Loucy (cell line): ENCODE measurements at regions not wholly inside any gene's neighbourhood (a gene's known extent, or its start where the extent isn't known, plus 50 kb on each side); places are given as distances from the start of the nearest gene placed in this dataset.

Experiments
- CTCF ChIP-seq: fragments of 200-600 bp; sonication (generic); conservative IDR thresholded peaks from 2 replicates; pipeline ENCODE4 v1.5.1; 2014; ENCODE audit warnings: mild to moderate bottlenecking, antibody characterized with exemption, low read length
- EZH2phosphoT487 ChIP-seq: fragments of 200-600 bp; IDR thresholded peaks from 2 replicates; pipeline ENCODE4 v1.6.1; 2018; ENCODE audit warnings: antibody characterized with exemption, mild to moderate bottlenecking, moderate library complexity, borderline replicate concordance

GRCh38 chr4:186984105-186984644, 260.5 kb upstream of the FAT1 start:
- TF ChIP-seq CTCF (no peak), EZH2phosphoT487 (no peak)
